Progenitor cell of endocrine pancreas (in vitro differentiated cells): ENCODE measurements at regions not wholly inside any gene's neighbourhood (a gene's known extent, or its start where the extent isn't known, plus 50 kb on each side); places are given as distances from the start of the nearest gene placed in this dataset.
"Not testable (repeated sequence)": the region's sequence is repeated elsewhere in the genome, so short reads cannot be mapped to it uniquely, and the experiment has no call there.

Source experiments
- DNase-seq: peaks from one replicate; pipeline ENCODE4 v3.0.0; 2021; ENCODE audit warnings: low spot score; ENCODE audit not compliant: unreplicated experiment
- H3K27ac Mint-ChIP-seq: 2 replicates; pipeline ENCODE4 v1.8.0; 2021; ENCODE audit warnings: mild to moderate bottlenecking, moderate library complexity, mixed read lengths
- H3K27me3 Mint-ChIP-seq: 2 replicates; pipeline ENCODE4 v1.8.0; 2021; ENCODE audit warnings: mixed read lengths
- H3K36me3 Mint-ChIP-seq: 2 replicates; pipeline ENCODE4 v1.8.0; 2022; ENCODE audit warnings: mixed read lengths; ENCODE audit not compliant: insufficient read depth
- H3K4me1 Mint-ChIP-seq: 2 replicates; pipeline ENCODE4 v1.8.0; 2021; ENCODE audit warnings: low read depth, mixed read lengths
- H3K4me3 Mint-ChIP-seq: 2 replicates; pipeline ENCODE4 v1.8.0; 2021; ENCODE audit warnings: low read depth, mild to moderate bottlenecking, moderate library complexity, mixed read lengths
- H3K9me3 Mint-ChIP-seq: 2 replicates; pipeline ENCODE4 v1.8.0; 2021; ENCODE audit warnings: low read depth, mixed read lengths
- CTCF ChIP-seq: fragments of 200-600 bp; sonication (generic); IDR thresholded peaks from one replicate; pipeline ENCODE4 v1.5.0; 2021; ENCODE audit warnings: antibody characterized with exemption, mild to moderate bottlenecking; ENCODE audit not compliant: unreplicated experiment

- no peak for DNase-seq
- Mint-ChIP-seq H3K9me3 (no peaks in the 10 kb centered on the region), H3K4me3 (no peak overlapping the region), H3K27me3 (peaks cover 33% of the 10 kb centered on the region), H3K27ac (no peak overlapping the region), H3K4me1 (no peaks in the 10 kb centered on the region), H3K36me3 (no peaks in the 10 kb centered on the region)
- no peak for TF ChIP-seq CTCF
Measured at GRCh38 chr12:114041136-114041535, 75.0 kb upstream of the RBM19 start.

- H3K27ac Mint-ChIP-seq = no peak overlapping the region
- H3K4me3 Mint-ChIP-seq = no peak overlapping the region
- TF ChIP-seq CTCF = no peak
- no peak for DNase-seq
- no peaks in the 10 kb centered on the region for H3K9me3 Mint-ChIP-seq
- no peaks in the 10 kb centered on the region for H3K36me3 Mint-ChIP-seq
- no peaks in the 10 kb centered on the region for H3K4me1 Mint-ChIP-seq
- H3K27me3 Mint-ChIP-seq = peaks cover 39% of the 10 kb centered on the region
Measured at GRCh38 chr12:114038962-114039361, 72.8 kb upstream of the RBM19 start.

- Mint-ChIP-seq H3K27ac (no peak overlapping the region), H3K4me1 (no peaks in the 10 kb centered on the region), H3K9me3 (no peaks in the 10 kb centered on the region), H3K27me3 (peaks cover 26% of the 10 kb centered on the region), H3K4me3 (no peak overlapping the region), H3K36me3 (no peaks in the 10 kb centered on the region)
- TF ChIP-seq CTCF = no peak
- no peak for DNase-seq
Measured at GRCh38 chr12:114032801-114033200, 66.7 kb upstream of the RBM19 start.

- no peak overlapping the region for H3K4me3 Mint-ChIP-seq
- H3K9me3 Mint-ChIP-seq = peaks cover 3% of the 10 kb centered on the region
- no peak overlapping the region for H3K27ac Mint-ChIP-seq
- no peaks in the 10 kb centered on the region for H3K4me1 Mint-ChIP-seq
- peaks cover 18% of the 10 kb centered on the region for H3K27me3 Mint-ChIP-seq
- no peak for TF ChIP-seq CTCF
- no peaks in the 10 kb centered on the region for H3K36me3 Mint-ChIP-seq
- DNase-seq = no peak
Measured at GRCh38 chr12:114030451-114030850, 64.3 kb upstream of the RBM19 start.

- H3K27ac Mint-ChIP-seq = no peak overlapping the region
- no peaks in the 10 kb centered on the region for H3K36me3 Mint-ChIP-seq
- peaks cover 18% of the 10 kb centered on the region for H3K27me3 Mint-ChIP-seq
- no peak for DNase-seq
- peaks cover 3% of the 10 kb centered on the region for H3K9me3 Mint-ChIP-seq
- no peaks in the 10 kb centered on the region for H3K4me1 Mint-ChIP-seq
- TF ChIP-seq CTCF = no peak
- no peak overlapping the region for H3K4me3 Mint-ChIP-seq
Measured at GRCh38 chr12:114026805-114027204, 60.7 kb upstream of the RBM19 start.

GRCh38 chr12:114025935-114026334, 59.8 kb upstream of the RBM19 start:
- peaks cover 18% of the 10 kb centered on the region for H3K27me3 Mint-ChIP-seq
- no peaks in the 10 kb centered on the region for H3K36me3 Mint-ChIP-seq
- no peak for TF ChIP-seq CTCF
- H3K9me3 Mint-ChIP-seq = peaks cover 3% of the 10 kb centered on the region
- no peak overlapping the region for H3K27ac Mint-ChIP-seq
- H3K4me3 Mint-ChIP-seq = no peak overlapping the region
- no peaks in the 10 kb centered on the region for H3K4me1 Mint-ChIP-seq
- DNase-seq = no peak

GRCh38 chr12:114022081-114022480, 56.0 kb upstream of the RBM19 start:
- H3K27ac Mint-ChIP-seq, DNase-seq, H3K36me3 Mint-ChIP-seq, H3K4me1 Mint-ChIP-seq, H3K4me3 Mint-ChIP-seq, H3K9me3 Mint-ChIP-seq: not testable (repeated sequence)
- H3K27me3 Mint-ChIP-seq = peaks cover 37% of the 10 kb centered on the region
